ENCODE measurements at regions not wholly inside any gene's neighbourhood (a gene's known extent, or its start where the extent isn't known, plus 50 kb on each side); places are given as distances from the start of the nearest gene placed in this dataset.
A peak's percentile ranks its signal among the peaks of the same experiment; 100 is the strongest.
"Not testable (repeated sequence)": the region's sequence is repeated elsewhere in the genome, so short reads cannot be mapped to it uniquely, and the experiment has no call there.

- DNase-seq (ENCODE audit: low spot score): not testable (repeated sequence)
These were observed 56.6 kb upstream of the ASNS start for GRCh38 chr7:97928844-97929243.

- peak; percentile 24 for DNase-seq (ENCODE audit: low spot score)
These were observed 55.9 kb upstream of the ASNS start for GRCh38 chr7:97927790-97928748.
